CD14-positive monocyte (primary cell): ENCODE measurements at regions not wholly inside any gene's neighbourhood (a gene's known extent, or its start where the extent isn't known, plus 50 kb on each side); places are given as distances from the start of the nearest gene placed in this dataset.
A peak's percentile ranks its signal among the peaks of the same experiment; 100 is the strongest.

ENCODE experiments used
- DNase-seq, 3 donors: peaks; one replicate each; pipeline ENCODE4 v3.0.0-alpha.2; 2011 to 2022
- H2AFZ ChIP-seq: 2 replicates; pipeline ENCODE4 v1.6.0; 2012; ENCODE audit warnings: mild to moderate bottlenecking, low read depth, low read length, inconsistent platforms; ENCODE audit not compliant: insufficient read depth, poor library complexity, severe bottlenecking
- H3K27ac ChIP-seq, 2 donors: 1 replicate in 1 of 2; 2 replicates in 1 of 2; pipeline ENCODE4 v1.5.1; 2012 to 2013; ENCODE audit warnings: low read length in 2 of 2, control low read depth in 1 of 2, inconsistent platforms in 1 of 2, low read depth in 1 of 2, mild to moderate bottlenecking in 1 of 2
- H3K27me3 ChIP-seq, 2 donors: one replicate each; pipeline versions ENCODE4 v1.6.0 to v1.6.1; 2011 to 2013; ENCODE audit warnings: low read length in 2 of 2; ENCODE audit not compliant: control insufficient read depth in 2 of 2, insufficient read depth in 2 of 2
- H3K36me3 ChIP-seq, 2 donors: replicated peaks in 1 of 2; 1 replicate in 1 of 2; 2 replicates in 1 of 2; pipeline versions ENCODE4 v1.5.1 to v1.6.1; 2012 to 2013; ENCODE audit warnings: low read length in 2 of 2, control low read depth in 1 of 2, inconsistent platforms in 1 of 2, mild to moderate bottlenecking in 1 of 2; ENCODE audit not compliant: insufficient read depth in 2 of 2, control insufficient read depth in 1 of 2
- H3K4me1 ChIP-seq, 2 donors: 1 replicate in 1 of 2; 2 replicates in 1 of 2; pipeline versions ENCODE4 v1.5.1 to v1.6.1; 2012 to 2013; ENCODE audit warnings: low read length in 2 of 2, control low read depth in 1 of 2, inconsistent platforms in 1 of 2, mild to moderate bottlenecking in 1 of 2, moderate library complexity in 1 of 2; ENCODE audit not compliant: insufficient read depth in 2 of 2, control insufficient read depth in 1 of 2
- H3K4me2 ChIP-seq: replicated peaks from 2 replicates; pipeline ENCODE3; 2012; ENCODE audit warnings: low read length, moderate library complexity, mild to moderate bottlenecking; ENCODE audit not compliant: poor library complexity, severe bottlenecking; ENCODE audit errors: extremely low read depth
- H3K4me3 ChIP-seq, 3 experiments: fragments of 200-600 bp in 1 of 3; sonication (generic) in 1 of 3; replicated peaks in 1 of 3; 1 replicate in 2 of 3; 2 replicates in 1 of 3; pipeline ENCODE4 v1.5.1; 2011 to 2013; ENCODE audit warnings: low read length in 3 of 3, mild to moderate bottlenecking in 3 of 3, control low read depth in 2 of 3, low read depth in 2 of 3, inconsistent platforms in 1 of 3, moderate library complexity in 1 of 3
- H3K79me2 ChIP-seq: 2 replicates; pipeline ENCODE4 v1.6.0; 2012; ENCODE audit warnings: mild to moderate bottlenecking, control low read depth, inconsistent platforms, low read length, moderate library complexity; ENCODE audit not compliant: insufficient read depth
- H3K9ac ChIP-seq: 2 replicates; pipeline ENCODE4 v1.6.0; 2017; ENCODE audit warnings: low read length, mild to moderate bottlenecking; ENCODE audit not compliant: insufficient read depth, poor library complexity, severe bottlenecking
- H3K9me3 ChIP-seq, 2 donors: replicated peaks in 1 of 2; 1 replicate in 1 of 2; 2 replicates in 1 of 2; pipeline versions ENCODE4 v1.5.1 to v1.6.1; 2012 to 2013; ENCODE audit warnings: low read length in 2 of 2, control low read depth in 1 of 2; ENCODE audit not compliant: control insufficient read depth in 1 of 2, insufficient read depth in 1 of 2
- H4K20me1 ChIP-seq: 2 replicates; pipeline ENCODE4 v1.6.0; 2012; ENCODE audit warnings: mild to moderate bottlenecking, low read length, control low read depth, moderate library complexity; ENCODE audit not compliant: insufficient read depth
- H3K27ac Mint-ChIP-seq, 7 donors: one replicate each; pipeline ENCODE4 v1.8.0; 2020; ENCODE audit warnings: mild to moderate bottlenecking in 7 of 7, mixed read lengths in 7 of 7, moderate library complexity in 6 of 7, inconsistent platforms in 2 of 7
- H3K27me3 Mint-ChIP-seq, 3 donors: one replicate each; pipeline ENCODE4 v1.8.0; 2021 to 2022; ENCODE audit warnings: low read depth in 3 of 3, mild to moderate bottlenecking in 3 of 3, mixed read lengths in 3 of 3, moderate library complexity in 3 of 3, inconsistent platforms in 1 of 3
- H3K36me3 Mint-ChIP-seq, 2 donors: one replicate each; pipeline ENCODE4 v1.8.0; 2020; ENCODE audit warnings: mixed read lengths in 2 of 2, inconsistent platforms in 1 of 2, mild to moderate bottlenecking in 1 of 2
- H3K4me1 Mint-ChIP-seq: one replicate; pipeline ENCODE4 v1.8.0; 2020; ENCODE audit warnings: mild to moderate bottlenecking, mixed read lengths
- H3K4me3 Mint-ChIP-seq, 2 donors: one replicate each; pipeline ENCODE4 v1.8.0; 2020; ENCODE audit warnings: mild to moderate bottlenecking in 2 of 2, mixed read lengths in 2 of 2, moderate library complexity in 1 of 2
- H3K9me3 Mint-ChIP-seq, 7 donors: one replicate each; pipeline ENCODE4 v1.8.0; 2020 to 2022; ENCODE audit warnings: mixed read lengths in 7 of 7, mild to moderate bottlenecking in 6 of 7, moderate library complexity in 6 of 7, inconsistent platforms in 2 of 7
- WGBS: methylation state at CpG from one replicate; pipeline ENCODE4 v1.1.5; 2013; ENCODE audit warnings: missing lambda C conversion rate; ENCODE audit not compliant: insufficient coverage; 5-methylcytosine and 5-hydroxymethylcytosine counted together
- intact Hi-C, 2 donors: fragments of 100-400 bp; cut with micrococcal nuclease; formaldehyde crosslinking; loops; one replicate each; pipeline versions ENCODE4 v1.15.0 to v1.15.1; 2023
- TF ChIP-seq, protein P1 (sequence below): fragments of 200-600 bp; IDR thresholded peaks from one replicate; pipeline ENCODE4 v1.8.0; 2022; ENCODE audit warnings: antibody characterized with exemption, mild to moderate bottlenecking

DNA sequence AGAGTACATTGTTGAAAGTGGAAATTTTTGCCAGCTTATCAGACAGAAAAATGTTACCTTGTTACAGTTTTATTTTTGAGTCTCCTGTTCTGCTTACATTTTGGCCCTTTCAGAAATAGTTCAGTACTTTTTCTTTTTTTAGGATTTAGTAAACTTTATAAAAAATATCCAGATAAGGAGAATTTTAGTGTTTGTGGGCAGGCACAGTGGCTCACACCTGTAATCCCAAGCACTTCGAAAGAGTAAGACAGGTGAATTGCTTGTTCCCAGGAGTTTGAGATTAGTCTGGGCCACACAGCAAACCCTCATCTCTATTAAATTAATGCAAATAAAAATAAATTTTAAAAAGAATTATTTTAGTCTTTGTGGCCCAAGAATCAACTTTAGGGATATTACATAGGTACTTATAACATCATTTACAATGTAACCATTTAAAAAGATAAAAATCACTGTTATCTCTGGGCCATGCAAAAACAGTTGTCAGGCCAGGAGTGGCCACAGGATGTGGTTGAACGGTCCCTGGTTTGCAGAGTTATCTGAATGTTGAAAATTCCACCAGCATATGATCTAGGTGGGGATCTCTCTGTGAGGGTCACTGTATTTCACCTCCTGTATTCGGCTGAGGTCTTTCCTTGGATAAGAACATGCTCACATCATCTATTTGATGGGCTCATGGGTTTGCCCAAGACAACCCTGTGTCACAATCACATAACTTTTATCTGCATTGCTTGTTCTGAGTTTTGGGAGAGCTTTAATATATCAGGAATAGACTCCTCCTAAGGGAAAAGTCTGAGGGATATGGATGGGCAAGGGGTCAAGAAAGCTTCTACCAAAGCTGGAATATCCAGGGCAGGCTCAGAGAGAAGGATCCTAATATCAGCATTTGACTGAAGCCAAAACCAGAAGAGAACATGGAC, 91.5 kb downstream of the GGTLC2 start:
- Histone ChIP-seq H3K9me3 (no peaks in the 10 kb centered on the region), H3K4me2 (no peak overlapping the region), H3K79me2 (no peaks in the 10 kb centered on the region), H4K20me1 (no peaks in the 10 kb centered on the region), H3K9ac (no peak overlapping the region), H3K27ac (no peak overlapping the region), H3K27me3 (peaks cover 0 to 4% of the 10 kb centered on the region in 2 donors), H2AFZ (no peak overlapping the region), H3K4me1 (no peaks in the 10 kb centered on the region), H3K36me3 (no peaks in the 10 kb centered on the region), H3K4me3 (no peak overlapping the region)
- intact Hi-C loops = no loop called here
- H3K4me1 Mint-ChIP-seq = no peaks in the 10 kb centered on the region
- H3K4me3 Mint-ChIP-seq = no peak overlapping the region
- TF ChIP-seq, protein P1, sequence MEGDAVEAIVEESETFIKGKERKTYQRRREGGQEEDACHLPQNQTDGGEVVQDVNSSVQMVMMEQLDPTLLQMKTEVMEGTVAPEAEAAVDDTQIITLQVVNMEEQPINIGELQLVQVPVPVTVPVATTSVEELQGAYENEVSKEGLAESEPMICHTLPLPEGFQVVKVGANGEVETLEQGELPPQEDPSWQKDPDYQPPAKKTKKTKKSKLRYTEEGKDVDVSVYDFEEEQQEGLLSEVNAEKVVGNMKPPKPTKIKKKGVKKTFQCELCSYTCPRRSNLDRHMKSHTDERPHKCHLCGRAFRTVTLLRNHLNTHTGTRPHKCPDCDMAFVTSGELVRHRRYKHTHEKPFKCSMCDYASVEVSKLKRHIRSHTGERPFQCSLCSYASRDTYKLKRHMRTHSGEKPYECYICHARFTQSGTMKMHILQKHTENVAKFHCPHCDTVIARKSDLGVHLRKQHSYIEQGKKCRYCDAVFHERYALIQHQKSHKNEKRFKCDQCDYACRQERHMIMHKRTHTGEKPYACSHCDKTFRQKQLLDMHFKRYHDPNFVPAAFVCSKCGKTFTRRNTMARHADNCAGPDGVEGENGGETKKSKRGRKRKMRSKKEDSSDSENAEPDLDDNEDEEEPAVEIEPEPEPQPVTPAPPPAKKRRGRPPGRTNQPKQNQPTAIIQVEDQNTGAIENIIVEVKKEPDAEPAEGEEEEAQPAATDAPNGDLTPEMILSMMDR = no peak
- H3K27me3 Mint-ChIP-seq = peaks cover 0 to 14% (median 11%) of the 10 kb centered on the region in 3 donors
- H3K36me3 Mint-ChIP-seq = no peaks in the 10 kb centered on the region
- WGBS = no CpG with 5 or more reads among the region's 3 CpGs
- no peaks in the 10 kb centered on the region for H3K9me3 Mint-ChIP-seq
- no peak for DNase-seq
- H3K27ac Mint-ChIP-seq = no peak overlapping the region

DNA sequence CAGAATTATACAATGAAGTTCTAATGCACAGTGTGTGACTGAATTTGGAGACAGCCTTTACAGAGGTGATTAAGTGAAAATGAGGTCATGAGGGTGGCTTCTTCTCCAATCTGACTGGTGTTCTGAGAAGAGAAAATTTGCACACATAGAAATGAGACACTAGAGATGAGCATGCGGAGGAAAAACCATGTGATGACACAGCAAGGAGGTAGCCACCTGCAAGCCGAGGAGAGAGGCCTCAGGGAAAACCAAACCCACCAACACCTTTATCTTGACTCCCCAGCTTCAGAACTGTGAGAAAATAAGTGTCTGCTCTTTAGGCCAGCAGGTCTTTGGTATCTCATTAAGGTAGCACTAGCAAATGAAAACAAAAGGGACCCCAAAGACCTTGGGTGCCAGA, 93.2 kb downstream of the GGTLC2 start:
- Mint-ChIP-seq H3K4me3 (no peak overlapping the region), H3K36me3 (no peaks in the 10 kb centered on the region), H3K9me3 (no peaks in the 10 kb centered on the region), H3K27me3 (peaks cover 5 to 17% (median 16%) of the 10 kb centered on the region in 3 donors), H3K27ac (peak overlapping the region in 1 of 7 donors; percentile 2), H3K4me1 (no peaks in the 10 kb centered on the region)
- Histone ChIP-seq H3K4me3 (no peak overlapping the region), H2AFZ (no peak overlapping the region), H3K27ac (no peak overlapping the region), H3K27me3 (peaks cover 0 to 4% of the 10 kb centered on the region in 2 donors), H3K4me1 (no peaks in the 10 kb centered on the region), H3K36me3 (no peaks in the 10 kb centered on the region), H3K9ac (no peak overlapping the region), H3K9me3 (no peaks in the 10 kb centered on the region), H3K4me2 (no peak overlapping the region), H3K79me2 (no peaks in the 10 kb centered on the region), H4K20me1 (no peaks in the 10 kb centered on the region)
- TF ChIP-seq, protein P1 = no peak
- no CpG with 5 or more reads among the region's 2 CpGs for WGBS
- DNase-seq = no peak
- intact Hi-C loops = no loop called here
